Upper lobe of left lung (tissue), 4 donors: ENCODE measurements at regions not wholly inside any gene's neighbourhood (a gene's known extent, or its start where the extent isn't known, plus 50 kb on each side); places are given as distances from the start of the nearest gene placed in this dataset.

Experiments
- CTCF ChIP-seq, 6 experiments: fragments of 450-650 bp in 4 of 6; fragments of 200-600 bp in 2 of 6; sonication (generic) in 2 of 6; IDR thresholded peaks; one replicate each; pipeline ENCODE4 v1.5.1; 2016 to 2019; ENCODE audit warnings: antibody characterized with exemption in 6 of 6
- EP300 ChIP-seq, 4 donors: sonication (generic); formaldehyde crosslinking; IDR thresholded peaks; one replicate each; pipeline ENCODE4 v1.5.1; 2017; ENCODE audit warnings: antibody characterized with exemption in 4 of 4, control low read depth in 2 of 4
- POLR2AphosphoS5 ChIP-seq, 2 donors: sonication (generic); formaldehyde crosslinking; IDR thresholded peaks; one replicate each; pipeline ENCODE4 v1.5.1; 2017; ENCODE audit warnings: antibody characterized with exemption in 2 of 2

- TF ChIP-seq CTCF (IDR thresholded peaks at IDR 0.05), result no peak
- no peak for TF ChIP-seq EP300 (IDR thresholded peaks at IDR 0.05)
- no peak for TF ChIP-seq POLR2AphosphoS5 (IDR thresholded peaks at IDR 0.05)
Observed at GRCh38 chr20:48149902-48150301, 364.6 kb upstream of the SULF2 start.
